Embryonic facial prominence (tissue), 1 donor: ENCODE measurements at regions not wholly inside any gene's neighbourhood (a gene's known extent, or its start where the extent isn't known, plus 50 kb on each side); places are given as distances from the start of the nearest gene placed in this dataset.
"Not testable (repeated sequence)": the region's sequence is repeated elsewhere in the genome, so short reads cannot be mapped to it uniquely, and the experiment has no call there.

ENCODE experiments used
- DNase-seq: peaks from one replicate; pipeline ENCODE4 v3.0.0-alpha.2; 2016; ENCODE audit errors: extremely low spot score

DNA sequence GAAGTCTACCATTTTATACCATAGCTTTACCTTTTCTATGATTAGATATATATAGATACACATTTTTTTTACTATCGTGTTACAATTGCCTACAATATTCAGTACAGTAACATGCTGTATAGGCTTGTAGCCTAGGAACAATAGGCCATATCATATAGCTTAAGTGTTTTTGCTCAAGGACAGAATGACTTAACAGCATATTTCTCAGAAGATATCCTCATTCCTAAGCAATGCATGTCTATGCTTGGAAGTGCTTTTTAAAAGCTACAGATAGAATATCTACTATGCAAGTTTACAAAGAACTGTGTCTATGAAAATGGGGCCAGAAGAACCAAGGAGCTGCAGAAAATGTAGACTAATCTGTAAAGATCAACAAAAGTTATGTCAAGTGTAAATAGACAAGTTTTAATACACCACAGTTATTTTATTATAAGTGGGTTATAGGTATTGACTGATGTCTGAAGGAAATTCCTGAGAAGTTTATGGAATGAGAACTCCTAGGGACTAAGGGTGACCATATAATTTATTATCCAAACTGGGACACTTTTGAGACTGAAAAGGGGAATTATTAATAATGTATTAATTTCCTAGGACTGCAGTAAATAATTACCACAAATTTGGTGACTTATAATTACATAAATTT lies 138.7 kb upstream of the TGFBR2 start:
- no peak for DNase-seq

DNA sequence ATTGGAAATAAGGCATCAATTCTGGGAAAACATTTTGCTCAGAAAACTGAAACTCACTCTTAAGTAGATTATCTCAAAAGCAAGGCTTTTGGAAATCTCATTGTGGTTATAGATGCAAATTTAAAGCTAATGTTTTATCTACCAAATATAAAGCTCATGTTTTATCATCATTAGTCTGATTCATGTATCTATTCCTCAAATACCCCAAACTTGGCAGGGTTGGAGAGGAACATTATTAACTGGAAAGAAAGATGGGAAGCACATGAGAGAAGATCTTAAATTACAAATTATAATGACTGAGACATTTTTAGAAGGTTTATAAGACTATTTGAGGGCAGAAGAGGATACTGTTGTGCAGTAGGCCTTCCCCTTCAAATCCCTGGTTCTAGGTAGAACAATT lies 137.3 kb upstream of the TGFBR2 start:
- DNase-seq: no peak

DNA sequence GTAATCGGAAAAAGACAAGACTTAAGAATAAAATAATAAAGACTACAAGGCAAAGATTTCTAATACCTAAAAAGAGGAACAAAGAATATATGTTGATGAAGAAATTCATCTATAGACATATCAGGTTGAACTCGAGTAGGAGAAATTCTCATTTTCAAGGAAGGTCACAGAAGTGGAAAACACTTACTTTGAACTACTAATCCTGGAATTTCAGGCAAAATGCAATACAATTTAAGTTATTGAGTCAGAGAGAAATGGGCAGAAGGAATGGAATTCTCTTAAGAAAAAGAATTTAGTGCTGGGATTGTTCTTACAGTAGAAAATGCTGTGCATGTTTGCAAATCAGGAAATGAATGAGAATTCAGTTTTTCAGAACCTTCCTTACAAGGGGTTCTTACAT lies 135.9 kb upstream of the TGFBR2 start:
- no peak for DNase-seq

DNA sequence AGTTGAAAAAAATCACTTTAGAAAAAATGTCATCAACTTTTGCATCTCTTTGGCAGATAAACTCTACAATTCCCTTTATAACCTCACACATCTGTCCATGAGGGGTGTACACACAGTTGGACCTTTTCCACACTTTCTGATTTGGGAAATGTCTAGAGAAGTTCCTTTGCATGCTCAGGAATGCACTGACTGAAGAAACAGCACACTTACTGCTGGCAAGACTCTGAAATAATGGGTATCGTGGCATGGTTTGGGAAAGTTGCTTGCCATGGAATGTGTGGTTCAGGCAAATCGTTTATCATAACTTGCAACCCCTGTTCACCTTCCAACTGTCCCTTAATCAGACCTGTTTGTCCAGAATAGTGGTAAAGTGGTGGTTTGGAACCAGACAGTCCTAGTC lies 135.3 kb upstream of the TGFBR2 start:
- no peak for DNase-seq

DNA sequence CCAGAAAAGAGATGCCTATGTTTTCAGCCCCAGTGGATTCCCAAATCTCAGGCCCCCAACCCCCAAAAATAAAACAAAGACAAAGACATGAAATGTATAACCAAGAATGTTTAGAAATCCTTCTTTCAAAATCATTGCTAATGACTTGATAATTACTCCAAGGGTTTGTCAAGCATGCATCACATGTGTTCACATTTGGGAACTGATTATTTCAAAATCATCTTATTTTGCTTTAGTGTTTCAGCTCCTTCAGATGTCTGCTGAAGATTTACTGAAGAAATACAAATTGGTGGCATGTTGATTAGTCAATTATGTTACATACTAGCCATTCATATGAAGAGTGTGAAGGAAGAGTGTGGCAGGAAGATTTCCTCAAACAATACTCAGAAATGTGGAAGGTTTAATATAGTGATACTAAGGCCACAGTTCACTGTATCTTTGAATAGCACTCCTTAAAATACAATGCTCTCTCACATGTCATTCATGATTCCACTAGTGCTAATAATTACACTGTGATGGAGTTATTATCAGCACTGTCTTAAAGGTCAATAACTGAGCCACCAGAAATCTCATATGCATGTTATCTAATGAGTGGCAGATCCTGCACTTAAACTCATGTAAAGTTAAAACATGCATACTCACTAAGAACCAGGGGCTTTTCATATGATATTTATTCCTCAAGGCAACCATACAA lies 134.5 kb upstream of the TGFBR2 start:
- no peak for DNase-seq

DNA sequence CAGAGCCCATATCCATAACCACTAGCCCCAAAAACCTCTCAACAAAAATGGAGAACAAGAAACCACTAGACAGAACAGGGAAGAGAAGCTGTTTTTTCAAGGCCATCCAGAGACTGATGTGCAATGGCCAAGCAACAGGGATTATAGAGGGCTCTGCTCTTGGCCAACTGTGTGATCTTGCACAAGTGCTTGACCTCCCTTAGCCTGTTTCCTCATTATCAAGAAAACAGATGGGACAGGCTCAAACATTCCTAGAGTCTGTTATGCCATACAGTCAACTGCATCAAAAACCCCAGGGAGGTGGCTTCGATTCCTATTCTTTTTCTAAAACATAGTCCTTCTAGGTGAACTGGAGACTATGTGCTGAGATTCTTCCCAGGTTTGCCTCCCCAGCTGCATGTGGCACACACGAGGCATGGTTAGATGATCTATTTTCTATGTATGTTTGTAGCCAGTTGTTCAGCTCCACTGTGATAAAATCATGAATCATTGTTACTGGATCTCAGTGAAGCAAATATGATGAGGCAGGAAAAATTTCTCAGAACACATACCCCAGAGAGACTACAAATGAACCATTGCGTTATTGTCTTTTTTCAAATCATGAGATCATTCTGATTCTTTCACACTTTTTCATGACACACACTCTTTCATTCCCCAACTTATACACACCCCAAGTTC lies 132.9 kb upstream of the TGFBR2 start:
- DNase-seq: no peak

DNA sequence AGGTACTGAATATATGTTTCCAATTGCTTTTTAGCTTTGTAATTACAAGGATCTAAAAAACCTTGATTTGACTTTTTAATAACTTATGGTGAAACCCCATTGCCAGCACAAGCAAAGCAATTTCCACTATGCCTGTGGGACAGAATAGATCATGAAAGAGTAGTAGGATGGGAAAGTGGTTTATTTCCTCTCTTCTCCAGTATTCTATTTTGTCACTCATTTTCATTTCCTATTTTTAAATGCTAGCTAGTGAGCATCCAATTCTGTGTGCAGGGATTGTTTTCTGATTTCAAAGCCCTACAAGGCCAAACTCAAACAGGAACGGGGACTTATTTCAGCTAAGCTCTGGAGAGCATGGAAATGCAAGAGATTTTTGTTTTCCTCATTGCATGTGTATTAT lies 132.0 kb upstream of the TGFBR2 start:
- no peak for DNase-seq

DNA sequence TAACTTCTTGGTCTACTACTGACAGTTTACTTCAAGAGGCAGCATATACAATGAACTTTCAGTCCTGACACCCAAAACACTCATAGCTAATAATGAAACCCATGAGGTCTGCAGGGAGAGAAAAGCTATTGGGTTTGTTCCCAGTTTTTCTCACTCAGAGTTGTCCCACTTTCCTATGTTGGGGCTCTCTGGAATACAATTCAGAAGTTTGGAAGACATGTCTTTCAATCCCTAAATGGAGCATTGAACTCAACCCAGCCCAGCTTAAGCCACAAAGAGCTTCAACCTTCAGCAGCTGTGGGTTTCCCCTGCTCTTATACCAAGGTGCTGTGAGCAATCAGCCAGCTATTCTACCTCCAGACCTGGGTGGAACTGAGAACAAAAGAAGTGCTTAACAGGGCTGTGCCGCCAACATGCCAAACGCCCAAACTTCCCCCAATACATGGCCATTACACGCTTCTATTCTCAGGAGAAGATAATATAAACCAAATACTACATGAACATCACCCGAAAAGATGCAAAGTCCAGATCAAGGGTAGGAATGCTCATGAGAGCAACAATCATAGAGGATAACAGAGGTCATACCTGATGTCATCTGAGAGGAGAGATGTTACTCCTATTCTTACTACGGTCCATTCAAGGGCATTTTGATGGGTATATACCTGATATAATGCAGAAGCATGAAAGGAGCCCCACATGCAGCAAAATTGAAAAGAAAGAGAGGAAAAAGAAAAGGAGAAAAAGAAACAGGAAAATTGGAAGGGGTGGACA lies 131.2 kb upstream of the TGFBR2 start:
- no peak for DNase-seq

DNA sequence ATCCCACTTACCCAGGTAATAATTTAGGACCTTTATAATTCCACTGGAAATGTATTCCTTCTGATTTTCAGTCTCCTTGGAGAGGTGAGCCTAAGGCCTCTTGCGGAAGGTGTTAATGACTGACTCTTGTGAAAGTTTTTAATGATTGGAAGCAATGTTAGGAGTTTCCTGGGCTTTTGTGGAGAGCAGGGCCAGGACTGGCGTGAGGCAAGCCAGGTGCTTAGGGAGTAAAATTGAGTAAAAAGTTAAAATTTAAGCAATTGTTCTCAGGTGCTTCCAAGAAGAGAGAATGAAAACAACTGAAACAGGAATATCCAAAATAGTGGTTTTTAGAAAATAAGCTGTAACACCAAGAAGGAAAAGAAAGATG lies 130.6 kb upstream of the TGFBR2 start:
- DNase-seq: no peak

DNA sequence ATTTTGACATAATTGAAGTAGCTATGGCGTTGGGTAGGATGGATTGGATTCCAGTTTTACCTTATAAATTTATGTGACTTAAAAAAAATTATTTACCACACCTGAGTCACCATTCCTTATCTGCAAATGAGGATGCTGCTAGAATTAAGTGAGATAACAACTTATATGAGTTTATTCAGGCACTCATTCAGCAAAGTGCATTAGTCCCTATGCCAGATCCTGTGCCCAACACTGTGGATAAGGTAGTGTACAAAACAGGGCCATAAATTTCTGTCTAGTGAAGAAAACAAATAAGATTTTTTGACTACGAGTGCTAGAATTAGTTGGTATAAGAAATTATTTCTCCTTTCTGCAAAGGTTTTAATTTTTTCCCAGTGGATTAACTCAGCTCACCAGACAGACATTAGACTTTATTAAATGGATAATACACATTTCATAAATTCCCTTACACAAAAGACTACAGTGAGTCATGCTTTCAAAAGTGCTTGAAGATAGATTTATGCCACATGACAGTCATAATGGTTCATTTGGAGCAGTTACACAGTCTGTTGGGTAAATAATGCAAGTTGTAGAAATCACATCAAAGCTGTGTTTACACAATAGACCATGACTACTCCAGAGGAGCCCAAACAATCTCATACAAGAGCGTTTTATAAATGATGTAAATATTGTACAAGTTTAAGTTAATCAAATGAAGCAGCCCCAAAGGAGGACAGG lies 129.9 kb upstream of the TGFBR2 start:
- no peak for DNase-seq

DNA sequence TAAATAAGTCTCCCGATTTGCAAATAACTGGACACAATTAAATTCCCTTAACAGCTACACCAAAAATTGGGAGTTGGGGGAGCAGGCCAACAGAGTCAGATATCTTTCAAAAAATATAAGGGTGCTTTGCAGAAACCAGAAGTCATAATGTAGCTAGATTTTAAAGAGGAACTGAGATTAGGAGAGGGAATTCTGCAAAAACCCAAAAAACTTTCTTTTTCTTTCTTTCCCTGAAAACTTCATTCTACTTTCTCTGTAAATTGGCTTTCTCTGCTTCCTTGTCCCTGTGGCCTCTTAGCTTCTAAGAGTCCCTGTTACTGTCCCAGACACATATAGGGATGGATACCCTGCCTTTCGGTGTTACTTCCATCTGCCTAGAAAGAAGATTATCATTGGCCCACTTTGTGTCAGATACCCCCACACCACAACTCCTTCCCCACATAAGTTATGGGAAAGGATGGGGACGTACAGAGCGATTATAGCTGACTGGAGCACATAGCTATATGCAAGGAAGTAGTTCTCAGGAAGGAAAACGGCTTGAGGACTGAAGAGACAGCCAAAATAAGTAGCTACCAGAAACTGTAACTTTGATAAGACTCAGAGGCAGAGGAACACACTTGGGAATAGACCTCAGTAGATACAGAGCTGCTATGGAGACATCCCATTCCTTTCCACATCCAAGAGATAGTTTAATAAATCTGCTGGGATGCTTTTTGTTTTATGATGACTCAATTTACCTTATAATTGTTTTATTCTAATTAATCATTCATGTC lies 129.1 kb upstream of the TGFBR2 start:
- DNase-seq: no peak

DNA sequence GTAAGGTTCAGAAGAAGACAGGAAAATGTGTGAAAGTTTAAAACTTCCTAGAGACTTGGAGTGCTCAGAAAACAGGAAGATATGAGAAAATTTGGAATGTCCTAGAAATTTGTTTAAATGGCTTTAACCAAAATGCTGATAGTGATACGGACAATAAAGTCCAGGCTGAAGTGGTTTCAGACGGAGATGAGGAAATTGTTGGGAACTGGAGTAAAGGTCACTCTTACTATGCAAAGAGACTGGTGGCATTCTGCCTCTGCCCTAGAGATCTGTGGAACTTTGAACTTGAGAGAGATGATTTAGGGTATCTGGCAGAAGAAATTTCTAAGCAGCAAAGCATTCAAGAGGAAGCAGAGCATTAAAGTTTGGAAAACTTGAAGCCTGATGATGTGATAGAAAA lies 126.7 kb upstream of the TGFBR2 start:
- not testable (repeated sequence) for DNase-seq

DNA sequence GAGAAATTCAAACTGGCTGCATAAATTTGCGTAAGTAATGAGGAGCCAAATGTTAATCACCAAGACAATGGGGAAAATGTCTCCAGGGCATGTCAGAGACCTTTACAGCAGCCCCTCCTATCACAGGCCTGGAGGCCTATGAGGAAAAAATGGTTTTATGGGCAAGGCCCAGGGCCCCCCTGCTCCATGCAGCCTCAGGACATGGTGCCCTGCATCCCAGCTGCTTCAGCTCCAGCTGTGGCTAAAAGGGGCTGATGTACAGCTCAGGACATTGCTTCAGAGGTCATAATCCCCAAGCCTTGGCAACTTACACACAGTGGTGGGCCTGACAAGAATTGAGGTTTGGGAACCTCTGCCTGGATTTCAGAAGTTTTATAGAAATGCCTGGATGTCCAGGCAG lies 126.2 kb upstream of the TGFBR2 start:
- not testable (repeated sequence) for DNase-seq

DNA sequence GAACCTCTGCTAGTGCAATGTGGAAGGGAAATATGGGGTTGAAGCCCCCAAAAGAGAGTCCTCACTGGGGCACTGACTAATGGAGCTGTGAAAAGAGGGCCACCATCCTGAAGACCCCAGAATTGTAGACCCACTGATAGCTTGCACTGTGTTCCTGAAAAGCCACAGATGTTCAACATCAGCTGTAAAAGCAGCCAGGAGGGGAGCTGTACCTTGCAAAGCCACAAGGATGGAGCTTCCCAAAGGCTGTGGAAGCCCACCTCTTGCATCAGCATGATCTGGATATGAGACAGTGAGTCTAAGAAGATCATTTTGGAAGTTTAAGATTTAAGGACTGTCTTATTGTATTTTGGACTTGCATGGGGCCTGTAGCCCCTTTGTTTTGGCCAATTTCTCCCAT lies 125.8 kb upstream of the TGFBR2 start:
- DNase-seq: no peak

DNA sequence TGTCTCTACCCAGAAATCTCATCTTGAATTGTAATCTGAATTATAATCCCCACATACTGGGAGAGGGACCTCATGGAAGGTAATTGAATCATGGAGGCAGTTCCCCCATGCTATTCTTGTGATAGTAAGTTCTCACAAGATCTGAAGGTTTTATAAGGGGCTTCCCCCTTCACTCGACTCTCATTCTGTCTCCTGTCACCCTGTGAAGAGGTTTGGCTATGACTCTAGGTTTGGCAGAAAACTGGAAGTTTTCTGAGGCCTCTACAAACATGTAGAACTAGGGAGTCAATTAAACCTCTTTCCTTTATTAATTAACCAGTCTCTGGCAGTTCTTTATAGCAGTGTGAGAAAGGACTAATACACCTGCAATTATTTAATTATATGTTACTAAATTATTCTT lies 125.2 kb upstream of the TGFBR2 start:
- no peak for DNase-seq

DNA sequence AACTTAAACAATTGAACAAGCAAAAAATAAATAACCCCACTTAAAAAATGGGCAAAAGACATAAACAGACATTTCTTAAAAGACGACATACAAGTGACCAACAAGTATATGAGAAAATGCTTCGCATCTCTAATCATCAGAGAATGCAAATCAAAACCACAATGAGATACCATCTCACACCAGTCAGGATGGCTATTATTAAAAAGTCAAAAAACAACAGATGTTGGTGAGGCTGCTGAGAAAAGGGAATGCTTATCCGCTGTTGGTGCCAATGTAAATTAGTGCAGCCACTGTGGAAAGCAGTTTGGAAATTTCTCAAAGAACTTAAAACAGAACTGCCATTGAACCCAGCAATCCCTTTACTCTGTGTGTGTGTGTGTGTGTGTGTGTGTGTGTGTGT lies 122.2 kb upstream of the TGFBR2 start:
- DNase-seq: not testable (repeated sequence)

DNA sequence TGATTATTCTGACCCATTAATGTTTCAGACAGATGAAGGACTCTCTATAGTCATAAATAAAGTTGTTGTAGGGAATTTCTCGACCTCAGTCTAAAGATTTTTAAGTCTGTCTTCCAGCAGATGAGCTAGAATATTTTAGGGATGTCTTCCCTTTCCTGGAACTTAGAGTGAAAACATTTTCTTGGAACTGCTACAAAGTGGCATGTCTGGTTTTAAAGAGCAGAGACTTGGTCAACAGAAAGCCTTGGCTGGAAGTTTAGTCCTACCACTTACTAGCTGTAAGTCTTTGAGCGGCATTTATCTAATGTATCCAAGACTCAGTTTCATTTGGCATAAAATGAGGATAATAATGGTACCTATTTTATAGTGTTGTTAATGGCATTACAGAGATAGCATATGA lies 120.0 kb upstream of the TGFBR2 start:
- no peak for DNase-seq

DNA sequence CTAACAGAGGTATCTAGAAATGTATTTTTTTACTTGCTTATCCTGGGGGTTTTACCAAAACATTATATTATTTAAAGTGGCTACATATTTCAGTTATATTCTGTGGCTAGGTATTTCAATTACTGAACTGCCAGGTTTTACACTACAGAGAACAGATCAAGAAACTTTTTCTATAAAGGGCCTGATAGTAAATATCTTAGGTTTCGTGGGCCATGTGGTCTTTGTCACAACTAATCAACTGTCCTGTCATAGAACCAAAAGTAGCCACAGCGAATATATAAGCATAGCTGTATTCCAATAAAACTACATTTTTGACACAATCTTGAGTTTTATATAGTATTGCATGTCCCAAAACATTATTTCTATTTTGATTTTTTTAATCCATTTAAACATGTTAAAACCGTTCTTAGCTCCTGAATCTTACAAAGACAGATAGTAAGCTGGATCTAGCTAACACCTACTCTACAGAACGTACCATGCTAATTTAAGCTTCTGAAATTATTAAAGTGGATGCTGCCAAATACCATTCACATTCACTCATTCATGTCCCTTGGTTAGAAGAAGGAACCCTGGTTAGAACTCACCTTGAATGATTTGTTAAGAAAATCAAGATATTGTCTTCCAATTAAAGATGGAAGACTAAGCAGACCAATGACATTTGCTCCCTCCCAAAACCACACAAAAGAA lies 118.2 kb upstream of the TGFBR2 start:
- no peak for DNase-seq

DNA sequence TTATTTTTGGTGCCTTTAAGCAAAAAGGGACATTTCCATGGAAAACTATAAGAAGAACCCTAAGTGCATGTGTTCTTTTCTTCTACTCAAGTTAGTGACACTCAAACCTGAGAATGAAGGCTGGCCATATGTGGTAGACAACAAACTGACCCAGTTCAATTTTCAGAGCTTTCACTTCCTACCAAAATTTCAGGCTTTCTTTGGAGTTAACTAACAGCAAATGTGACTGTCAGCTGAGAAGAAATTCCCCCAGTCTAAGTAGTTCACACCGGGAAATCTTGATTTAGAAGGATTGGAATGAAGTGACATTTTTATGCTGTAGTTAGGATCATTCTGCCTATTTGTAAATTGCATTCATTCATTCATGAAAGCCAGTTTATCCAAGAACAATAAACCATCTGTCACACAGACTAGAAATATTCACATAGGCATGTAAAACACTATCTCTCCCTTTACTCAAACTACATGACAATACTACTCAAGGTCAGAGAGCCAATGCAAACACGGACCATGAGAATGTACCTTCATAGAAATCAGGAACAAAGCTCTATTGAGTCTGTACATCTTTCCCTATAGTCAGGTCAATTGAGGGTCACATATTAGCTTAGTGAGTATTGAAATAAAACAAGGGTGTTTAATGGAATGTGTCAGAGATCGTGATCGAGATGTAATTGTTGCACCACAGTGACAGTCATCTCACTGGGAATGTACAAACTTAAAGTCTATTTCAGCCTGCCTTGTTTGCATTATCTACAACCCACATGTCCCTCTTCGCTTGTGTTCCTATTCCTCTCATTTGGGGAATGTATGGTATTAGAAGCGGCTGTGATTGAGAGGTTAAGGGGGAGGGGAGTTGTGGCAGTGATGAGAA lies 113.8 kb upstream of the TGFBR2 start:
- DNase-seq: no peak

DNA sequence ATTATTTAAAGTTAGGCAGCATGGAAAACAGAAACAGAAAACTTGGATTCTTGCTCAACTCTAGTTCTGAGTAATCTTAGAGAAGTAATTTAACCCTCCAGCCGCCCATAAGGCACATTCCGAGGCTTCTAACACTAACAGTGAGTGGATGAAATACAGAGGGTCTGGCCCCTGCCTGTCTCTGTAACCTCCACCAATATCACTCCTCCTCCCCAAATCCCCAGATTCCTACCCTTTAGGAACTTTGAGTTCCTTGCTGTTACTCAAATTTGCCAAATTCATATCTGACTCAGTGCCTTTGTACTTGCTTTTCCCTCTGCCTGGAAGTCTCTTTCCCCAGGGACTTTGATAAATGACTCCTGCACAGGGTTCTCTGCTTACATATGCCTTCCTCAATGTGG lies 112.5 kb upstream of the TGFBR2 start:
- no peak for DNase-seq
